SK-N-SH (cell line): ENCODE measurements at regions not wholly inside any gene's neighbourhood (a gene's known extent, or its start where the extent isn't known, plus 50 kb on each side); places are given as distances from the start of the nearest gene placed in this dataset.

Experiments used
- CTCF ChIA-PET: fragments of 300-600, 350-600 bp; formaldehyde crosslinking; extraction: SDS; loops from one replicate; lab custom pipeline; 2021; lab: Yijun Ruan, JAX
- POLR2A ChIA-PET: fragments of 350-600 bp; sonication (Branson Sonifier 250); formaldehyde crosslinking; extraction: SDS; loops from one replicate; lab custom pipeline; 2020; ENCODE audit warnings: antibody characterized with exemption, inconsistent platforms; lab: Yijun Ruan, JAX
- DNase-seq: peaks from one replicate; pipeline ENCODE4 v3.0.0; 2012
- H2AFZ ChIP-seq: fragments of 200-600 bp; sonication (generic); 2 replicates; pipeline ENCODE4 v1.8.1; 2016; ENCODE audit warnings: antibody characterized with exemption, mild to moderate bottlenecking, low read depth
- H3F3A ChIP-seq: fragments of 200-600 bp; sonication (generic); replicated peaks from 2 replicates; pipeline ENCODE3; 2016; ENCODE audit warnings: antibody characterized with exemption, mild to moderate bottlenecking; ENCODE audit not compliant: insufficient read depth
- H3K27ac ChIP-seq, 2 experiments: fragments of 200-500 bp in 1 of 2; fragments of 200-600 bp in 1 of 2; sonication (Bioruptor generic) in 1 of 2; sonication (generic), shearing (Covaris generic) in 1 of 2; 2 replicates each; pipeline versions ENCODE4 v1.5.1 to v1.6.1; 2014 to 2016; ENCODE audit warnings: low read depth in 2 of 2, inconsistent platforms in 1 of 2, low read length in 1 of 2, mild to moderate bottlenecking in 1 of 2, mixed read lengths in 1 of 2
- H3K27me3 ChIP-seq: fragments of 200-600 bp; sonication (generic), shearing (Covaris generic); 2 replicates; pipeline ENCODE4 v1.6.1; 2016; ENCODE audit warnings: mixed run types; ENCODE audit not compliant: insufficient read depth
- H3K36me3 ChIP-seq, 2 experiments: fragments of 200-500 bp in 1 of 2; fragments of 200-600 bp in 1 of 2; sonication (Bioruptor generic) in 1 of 2; sonication (generic) in 1 of 2; replicated peaks in 1 of 2; 2 replicates each; pipeline versions ENCODE3 to v1.5.1; 2014 to 2016; ENCODE audit warnings: low read length in 1 of 2, mild to moderate bottlenecking in 1 of 2; ENCODE audit not compliant: insufficient read depth in 2 of 2, control insufficient read depth in 1 of 2
- H3K4me1 ChIP-seq, 2 experiments: fragments of 200-500 bp in 1 of 2; fragments of 200-600 bp in 1 of 2; sonication (Bioruptor generic) in 1 of 2; sonication (generic), shearing (Covaris generic) in 1 of 2; 2 replicates each; pipeline versions ENCODE4 v1.5.1 to v1.6.1; 2014 to 2016; ENCODE audit warnings: low read depth in 1 of 2, low read length in 1 of 2, mixed run types in 1 of 2; ENCODE audit not compliant: insufficient read depth in 2 of 2, control insufficient read depth in 1 of 2
- H3K4me2 ChIP-seq: fragments of 200-600 bp; sonication (generic), shearing (Covaris generic); 2 replicates; pipeline ENCODE4 v1.6.1; 2017; ENCODE audit warnings: mixed run types
- H3K4me3 ChIP-seq, 2 experiments: fragments of 200-500 bp in 1 of 2; fragments of 200-600 bp in 1 of 2; sonication (Bioruptor generic) in 1 of 2; sonication (generic), shearing (Covaris generic) in 1 of 2; 2 replicates each; pipeline versions ENCODE4 v1.5.1 to v1.8.1; 2014 to 2016; ENCODE audit warnings: low read depth in 2 of 2, inconsistent platforms in 1 of 2, low read length in 1 of 2, mild to moderate bottlenecking in 1 of 2, mixed read lengths in 1 of 2, moderate library complexity in 1 of 2
- H3K79me2 ChIP-seq: fragments of 200-600 bp; sonication (generic); 2 replicates; pipeline ENCODE4 v1.8.1; 2017; ENCODE audit warnings: mild to moderate bottlenecking; ENCODE audit not compliant: insufficient read depth
- H3K9ac ChIP-seq: fragments of 200-600 bp; sonication (generic); 2 replicates; pipeline ENCODE4 v1.6.1; 2017; ENCODE audit warnings: mixed run types
- H3K9me2 ChIP-seq: fragments of 200-600 bp; sonication (generic); 2 replicates; pipeline ENCODE4 v1.6.1; 2017; ENCODE audit warnings: mixed run types
- H3K9me3 ChIP-seq: fragments of 200-600 bp; sonication (generic); 2 replicates; pipeline ENCODE4 v1.6.1; 2017; ENCODE audit warnings: mixed run types, mild to moderate bottlenecking, moderate library complexity
- H4K20me1 ChIP-seq: fragments of 200-600 bp; sonication (generic); 2 replicates; pipeline ENCODE4 v1.6.1; 2017; ENCODE audit warnings: mild to moderate bottlenecking, mixed run types; ENCODE audit not compliant: insufficient read depth
- ELF1 ChIP-seq: IDR thresholded peaks from 2 replicates; pipeline ENCODE4 v1.4.0; 2012
- EZH2phosphoT487 ChIP-seq: fragments of 200-600 bp; sonication (generic); IDR thresholded peaks from 2 replicates; pipeline ENCODE4 v1.6.1; 2017; ENCODE audit warnings: low read depth, mixed run types, mild to moderate bottlenecking, antibody characterized with exemption, moderate library complexity, borderline replicate concordance
- FOSL2 ChIP-seq: IDR thresholded peaks from 2 replicates; pipeline ENCODE4 v1.4.0; 2012; ENCODE audit warnings: low read depth, mild to moderate bottlenecking, moderate library complexity, borderline replicate concordance
- GABPA ChIP-seq: IDR thresholded peaks from 2 replicates; pipeline ENCODE4 v1.4.0; 2012; ENCODE audit warnings: low read depth, mild to moderate bottlenecking
- GATA2 ChIP-seq: sonication (generic); formaldehyde crosslinking; IDR thresholded peaks from 2 replicates; pipeline ENCODE4 v1.5.0; 2020; ENCODE audit warnings: mild to moderate bottlenecking, missing genetic modification reagents
- JUND ChIP-seq: IDR thresholded peaks from 2 replicates; pipeline ENCODE4 v1.4.0; 2012
- MEF2A ChIP-seq: IDR thresholded peaks from 2 replicates; pipeline ENCODE4 v1.4.0; 2012; ENCODE audit warnings: low read depth, borderline replicate concordance
- MXI1 ChIP-seq: IDR thresholded peaks from 2 replicates; pipeline ENCODE4 v1.6.1; 2012; ENCODE audit warnings: mild to moderate bottlenecking, low read depth, low read length, improper control_type of control experiment
- POLR2AphosphoS5 ChIP-seq: IDR thresholded peaks from 2 replicates; pipeline ENCODE4 v1.6.1; 2012; ENCODE audit warnings: low read depth, low read length
- RCOR1 ChIP-seq: fragments of 150-350 bp; IDR thresholded peaks from 2 replicates; pipeline ENCODE4 v1.6.1; 2017; ENCODE audit warnings: antibody characterized with exemption, low read length
- SIN3A ChIP-seq: IDR thresholded peaks from 2 replicates; pipeline ENCODE4 v1.6.1; 2012; ENCODE audit warnings: low read depth, mild to moderate bottlenecking, low read length, moderate library complexity, borderline replicate concordance
- TCF12 ChIP-seq: IDR thresholded peaks from 2 replicates; pipeline ENCODE4 v1.4.0; 2012
- TEAD4 ChIP-seq: IDR thresholded peaks from 2 replicates; pipeline ENCODE4 v1.4.0; 2012; ENCODE audit warnings: mild to moderate bottlenecking, borderline replicate concordance; ENCODE audit not compliant: insufficient read depth
- YY1 ChIP-seq: IDR thresholded peaks from 2 replicates; pipeline ENCODE4 v1.4.0; 2012; ENCODE audit warnings: low read depth, mild to moderate bottlenecking
- WGBS: methylation state at CpG from one replicate; pipeline ENCODE4 v1.1.6; 2017; ENCODE audit warnings: low lambda C conversion rate; 5-methylcytosine and 5-hydroxymethylcytosine counted together
- TF ChIP-seq, protein P1 (sequence below): fragments of 150-350 bp; IDR thresholded peaks from 2 replicates; pipeline ENCODE4 v1.6.1; 2016; ENCODE audit warnings: mild to moderate bottlenecking, low read depth, low read length
- TF ChIP-seq, protein P2 (sequence below): IDR thresholded peaks from 2 replicates; pipeline ENCODE4 v1.4.0; 2012; ENCODE audit warnings: low read depth, borderline replicate concordance
- TF ChIP-seq, protein P3 (sequence below): fragments of 200-600 bp; sonication (generic); IDR thresholded peaks from 2 replicates; pipeline ENCODE4 v1.6.1; 2017; ENCODE audit warnings: antibody characterized with exemption, mild to moderate bottlenecking, moderate library complexity
- TF ChIP-seq, protein P4 (sequence below): IDR thresholded peaks from 2 replicates; pipeline ENCODE4; 2012
- TF ChIP-seq, protein P5 (sequence below): IDR thresholded peaks from 2 replicates; pipeline ENCODE4 v1.4.0; 2012; ENCODE audit warnings: low read depth, borderline replicate concordance

DNA sequence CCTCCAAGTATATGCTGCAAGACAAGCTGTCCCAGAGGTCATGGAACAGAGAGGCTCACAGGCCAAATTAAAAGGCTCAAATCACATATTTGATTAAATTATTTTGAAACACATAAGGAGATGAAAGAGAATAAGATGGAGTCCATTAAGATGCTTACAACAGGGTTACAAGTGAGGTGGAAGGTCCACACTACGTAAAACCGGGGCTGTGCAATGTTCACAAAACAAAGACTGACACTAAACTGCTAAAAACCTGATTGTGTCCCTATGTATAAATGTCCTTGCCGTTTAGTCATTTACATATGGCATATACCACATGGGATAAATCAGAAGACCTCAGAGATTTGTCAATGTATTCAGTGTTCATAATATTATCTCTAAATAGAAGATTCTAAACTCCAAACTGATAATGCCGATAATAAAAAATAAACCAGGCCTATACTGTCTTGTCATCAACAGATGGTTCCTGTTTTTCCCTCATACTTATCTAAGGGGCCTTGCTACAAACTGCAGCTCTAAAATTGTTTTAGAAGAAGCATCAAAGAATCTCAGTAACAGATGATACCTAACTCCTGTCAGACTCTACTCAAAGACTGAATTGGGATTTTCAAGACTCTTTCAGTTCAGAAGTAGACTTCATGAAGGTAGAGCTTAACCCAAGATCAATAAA lies 51.8 kb upstream of the RIPOR2 start:
- Histone ChIP-seq H3K36me3 (no peaks in the 10 kb centered on the region), H3K4me3 (no peak overlapping the region), H3K4me1 (peaks cover 0 to 12% of the 10 kb centered on the region in 2 experiments; a peak in 2 of 4 replicates), H3F3A (peaks cover 4% of the 10 kb centered on the region), H3K79me2 (no peaks in the 10 kb centered on the region; the same call in 1 of the 2 replicates), H3K9me3 (peaks cover 1% of the 10 kb centered on the region), H3K27ac (no peak overlapping the region), H4K20me1 (no peaks in the 10 kb centered on the region), H3K9ac (no peak overlapping the region), H3K9me2 (no peaks in the 10 kb centered on the region), H3K4me2 (no peak overlapping the region), H2AFZ (no peak overlapping the region), H3K27me3 (no peaks in the 10 kb centered on the region)
- CTCF ChIA-PET, result interaction anchor here (1.4 kb wide), 1 partner anchor 132 kb away, joined by 4 read pairs; no protein-coding TSS in a partner anchor
- no peak for DNase-seq
- TF ChIP-seq, protein P1, sequence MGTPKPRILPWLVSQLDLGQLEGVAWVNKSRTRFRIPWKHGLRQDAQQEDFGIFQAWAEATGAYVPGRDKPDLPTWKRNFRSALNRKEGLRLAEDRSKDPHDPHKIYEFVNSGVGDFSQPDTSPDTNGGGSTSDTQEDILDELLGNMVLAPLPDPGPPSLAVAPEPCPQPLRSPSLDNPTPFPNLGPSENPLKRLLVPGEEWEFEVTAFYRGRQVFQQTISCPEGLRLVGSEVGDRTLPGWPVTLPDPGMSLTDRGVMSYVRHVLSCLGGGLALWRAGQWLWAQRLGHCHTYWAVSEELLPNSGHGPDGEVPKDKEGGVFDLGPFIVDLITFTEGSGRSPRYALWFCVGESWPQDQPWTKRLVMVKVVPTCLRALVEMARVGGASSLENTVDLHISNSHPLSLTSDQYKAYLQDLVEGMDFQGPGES, result no peak
- TF ChIP-seq GATA2 (no peak), MXI1 (no peak), JUND (no peak), SIN3A (no peak), TEAD4 (no peak), RCOR1 (no peak)
- TF ChIP-seq, protein P2, sequence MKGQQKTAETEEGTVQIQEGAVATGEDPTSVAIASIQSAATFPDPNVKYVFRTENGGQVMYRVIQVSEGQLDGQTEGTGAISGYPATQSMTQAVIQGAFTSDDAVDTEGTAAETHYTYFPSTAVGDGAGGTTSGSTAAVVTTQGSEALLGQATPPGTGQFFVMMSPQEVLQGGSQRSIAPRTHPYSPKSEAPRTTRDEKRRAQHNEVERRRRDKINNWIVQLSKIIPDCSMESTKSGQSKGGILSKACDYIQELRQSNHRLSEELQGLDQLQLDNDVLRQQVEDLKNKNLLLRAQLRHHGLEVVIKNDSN, result no peak
- TF ChIP-seq, protein P3, sequence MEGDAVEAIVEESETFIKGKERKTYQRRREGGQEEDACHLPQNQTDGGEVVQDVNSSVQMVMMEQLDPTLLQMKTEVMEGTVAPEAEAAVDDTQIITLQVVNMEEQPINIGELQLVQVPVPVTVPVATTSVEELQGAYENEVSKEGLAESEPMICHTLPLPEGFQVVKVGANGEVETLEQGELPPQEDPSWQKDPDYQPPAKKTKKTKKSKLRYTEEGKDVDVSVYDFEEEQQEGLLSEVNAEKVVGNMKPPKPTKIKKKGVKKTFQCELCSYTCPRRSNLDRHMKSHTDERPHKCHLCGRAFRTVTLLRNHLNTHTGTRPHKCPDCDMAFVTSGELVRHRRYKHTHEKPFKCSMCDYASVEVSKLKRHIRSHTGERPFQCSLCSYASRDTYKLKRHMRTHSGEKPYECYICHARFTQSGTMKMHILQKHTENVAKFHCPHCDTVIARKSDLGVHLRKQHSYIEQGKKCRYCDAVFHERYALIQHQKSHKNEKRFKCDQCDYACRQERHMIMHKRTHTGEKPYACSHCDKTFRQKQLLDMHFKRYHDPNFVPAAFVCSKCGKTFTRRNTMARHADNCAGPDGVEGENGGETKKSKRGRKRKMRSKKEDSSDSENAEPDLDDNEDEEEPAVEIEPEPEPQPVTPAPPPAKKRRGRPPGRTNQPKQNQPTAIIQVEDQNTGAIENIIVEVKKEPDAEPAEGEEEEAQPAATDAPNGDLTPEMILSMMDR, result no peak
- 76% methylated on average over 4 of the region's 4 CpGs for WGBS
- POLR2A ChIA-PET, result no interaction called here

DNA sequence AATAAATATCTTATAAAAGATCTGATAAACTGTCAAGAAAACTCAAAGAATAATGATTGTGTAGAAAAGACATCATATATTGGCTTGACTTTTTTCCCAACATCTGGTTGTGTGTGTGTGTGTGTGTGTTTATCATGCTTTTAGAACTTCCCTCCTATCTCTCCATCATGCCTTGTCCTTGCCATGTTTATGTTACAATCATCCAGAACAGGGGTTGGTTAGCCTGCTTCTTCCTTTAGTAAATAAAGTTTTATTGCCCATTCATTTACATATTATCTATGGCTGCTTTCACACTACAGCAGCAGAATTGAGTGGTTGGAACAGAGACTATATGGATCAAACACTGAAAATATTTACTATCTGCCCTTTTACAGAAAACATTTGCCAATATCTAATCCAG lies 52.8 kb upstream of the RIPOR2 start:
- Histone ChIP-seq H3K9me3 (peaks cover 6% of the 10 kb centered on the region), H3F3A (no peaks in the 10 kb centered on the region), H2AFZ (no peak overlapping the region), H3K4me1 (0 out of 4 replicates have a peak, but pooled peaks cover 0 to 8% of the 10 kb centered on the region in 2 experiments), H3K79me2 (no peaks in the 10 kb centered on the region; the same call in 1 of the 2 replicates), H3K27me3 (no peaks in the 10 kb centered on the region), H3K27ac (no peak overlapping the region), H3K4me2 (no peak overlapping the region), H3K9me2 (no peaks in the 10 kb centered on the region), H3K36me3 (no peaks in the 10 kb centered on the region), H3K4me3 (no peak overlapping the region), H3K9ac (no peak overlapping the region), H4K20me1 (no peaks in the 10 kb centered on the region)
- ChIA-PET CTCF (no interaction called here), POLR2A (no interaction called here)
- no peak for DNase-seq
- TF ChIP-seq, protein P4, sequence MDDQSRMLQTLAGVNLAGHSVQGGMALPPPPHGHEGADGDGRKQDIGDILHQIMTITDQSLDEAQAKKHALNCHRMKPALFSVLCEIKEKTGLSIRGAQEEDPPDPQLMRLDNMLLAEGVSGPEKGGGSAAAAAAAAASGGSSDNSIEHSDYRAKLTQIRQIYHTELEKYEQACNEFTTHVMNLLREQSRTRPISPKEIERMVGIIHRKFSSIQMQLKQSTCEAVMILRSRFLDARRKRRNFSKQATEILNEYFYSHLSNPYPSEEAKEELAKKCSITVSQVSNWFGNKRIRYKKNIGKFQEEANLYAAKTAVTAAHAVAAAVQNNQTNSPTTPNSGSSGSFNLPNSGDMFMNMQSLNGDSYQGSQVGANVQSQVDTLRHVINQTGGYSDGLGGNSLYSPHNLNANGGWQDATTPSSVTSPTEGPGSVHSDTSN, result no peak
- TF ChIP-seq, protein P1, result no peak
- TF ChIP-seq TCF12, result no peak
- no peak for TF ChIP-seq MXI1
- no peak for TF ChIP-seq POLR2AphosphoS5
- no peak for TF ChIP-seq GABPA
- no peak for TF ChIP-seq MEF2A
- no peak for TF ChIP-seq SIN3A
- no peak for TF ChIP-seq EZH2phosphoT487
- no peak for TF ChIP-seq ELF1
- TF ChIP-seq YY1, result no peak
- TF ChIP-seq, protein P5, sequence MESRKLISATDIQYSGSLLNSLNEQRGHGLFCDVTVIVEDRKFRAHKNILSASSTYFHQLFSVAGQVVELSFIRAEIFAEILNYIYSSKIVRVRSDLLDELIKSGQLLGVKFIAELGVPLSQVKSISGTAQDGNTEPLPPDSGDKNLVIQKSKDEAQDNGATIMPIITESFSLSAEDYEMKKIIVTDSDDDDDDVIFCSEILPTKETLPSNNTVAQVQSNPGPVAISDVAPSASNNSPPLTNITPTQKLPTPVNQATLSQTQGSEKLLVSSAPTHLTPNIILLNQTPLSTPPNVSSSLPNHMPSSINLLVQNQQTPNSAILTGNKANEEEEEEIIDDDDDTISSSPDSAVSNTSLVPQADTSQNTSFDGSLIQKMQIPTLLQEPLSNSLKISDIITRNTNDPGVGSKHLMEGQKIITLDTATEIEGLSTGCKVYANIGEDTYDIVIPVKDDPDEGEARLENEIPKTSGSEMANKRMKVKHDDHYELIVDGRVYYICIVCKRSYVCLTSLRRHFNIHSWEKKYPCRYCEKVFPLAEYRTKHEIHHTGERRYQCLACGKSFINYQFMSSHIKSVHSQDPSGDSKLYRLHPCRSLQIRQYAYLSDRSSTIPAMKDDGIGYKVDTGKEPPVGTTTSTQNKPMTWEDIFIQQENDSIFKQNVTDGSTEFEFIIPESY, result no peak
- TF ChIP-seq FOSL2, result no peak
- TF ChIP-seq JUND, result no peak
- TF ChIP-seq GATA2, result no peak
